ENCODE measurements at regions not wholly inside any gene's neighbourhood (a gene's known extent, or its start where the extent isn't known, plus 50 kb on each side); places are given as distances from the start of the nearest gene placed in this dataset.

GRCh38 chr18:52002600-52002999 is 337.4 kb upstream of the DCC start:
- no peaks in the 10 kb centered on the region for H3K4me1 Mint-ChIP-seq (ENCODE audit: low read depth, unreplicated experiment)
- DNase-seq, result no peak
- TF ChIP-seq, protein P1, sequence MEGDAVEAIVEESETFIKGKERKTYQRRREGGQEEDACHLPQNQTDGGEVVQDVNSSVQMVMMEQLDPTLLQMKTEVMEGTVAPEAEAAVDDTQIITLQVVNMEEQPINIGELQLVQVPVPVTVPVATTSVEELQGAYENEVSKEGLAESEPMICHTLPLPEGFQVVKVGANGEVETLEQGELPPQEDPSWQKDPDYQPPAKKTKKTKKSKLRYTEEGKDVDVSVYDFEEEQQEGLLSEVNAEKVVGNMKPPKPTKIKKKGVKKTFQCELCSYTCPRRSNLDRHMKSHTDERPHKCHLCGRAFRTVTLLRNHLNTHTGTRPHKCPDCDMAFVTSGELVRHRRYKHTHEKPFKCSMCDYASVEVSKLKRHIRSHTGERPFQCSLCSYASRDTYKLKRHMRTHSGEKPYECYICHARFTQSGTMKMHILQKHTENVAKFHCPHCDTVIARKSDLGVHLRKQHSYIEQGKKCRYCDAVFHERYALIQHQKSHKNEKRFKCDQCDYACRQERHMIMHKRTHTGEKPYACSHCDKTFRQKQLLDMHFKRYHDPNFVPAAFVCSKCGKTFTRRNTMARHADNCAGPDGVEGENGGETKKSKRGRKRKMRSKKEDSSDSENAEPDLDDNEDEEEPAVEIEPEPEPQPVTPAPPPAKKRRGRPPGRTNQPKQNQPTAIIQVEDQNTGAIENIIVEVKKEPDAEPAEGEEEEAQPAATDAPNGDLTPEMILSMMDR (IDR thresholded peaks at IDR 0.05; ENCODE audit: unreplicated experiment), result no peak
- H3K27me3 Mint-ChIP-seq (ENCODE audit: unreplicated experiment), result peaks cover 7% of the 10 kb centered on the region
- no peak overlapping the region for H3K4me3 Mint-ChIP-seq (ENCODE audit: low read depth, unreplicated experiment)
- intact Hi-C loops (cut with micrococcal nuclease; ENCODE audit: unreplicated experiment), result no loop called here
- H3K36me3 Mint-ChIP-seq (ENCODE audit: insufficient read depth, unreplicated experiment), result no peaks in the 10 kb centered on the region
- CTCF ChIA-PET, result interaction anchor here (0.6 kb wide), 1 partner anchor 12 kb away, joined by 4 read pairs; no protein-coding TSS in a partner anchor
- H3K9me3 Mint-ChIP-seq (ENCODE audit: low read depth, unreplicated experiment), result no peaks in the 10 kb centered on the region
- BruUV-seq (replicated peaks), result no TSS peak
- H3K27ac Mint-ChIP-seq (ENCODE audit: unreplicated experiment), result no peak overlapping the region

GRCh38 chr18:52007105-52007504 is 332.9 kb upstream of the DCC start:
- no TSS peak for BruUV-seq (replicated peaks)
- Mint-ChIP-seq H3K36me3 (ENCODE audit: insufficient read depth, unreplicated experiment) (no peaks in the 10 kb centered on the region), H3K27ac (ENCODE audit: unreplicated experiment) (no peak overlapping the region), H3K4me3 (ENCODE audit: low read depth, unreplicated experiment) (no peak overlapping the region), H3K27me3 (ENCODE audit: unreplicated experiment) (peaks cover 8% of the 10 kb centered on the region), H3K9me3 (ENCODE audit: low read depth, unreplicated experiment) (no peaks in the 10 kb centered on the region), H3K4me1 (ENCODE audit: low read depth, unreplicated experiment) (no peaks in the 10 kb centered on the region)
- TF ChIP-seq, protein P1 (IDR thresholded peaks at IDR 0.05; ENCODE audit: unreplicated experiment), result no peak
- intact Hi-C loops (cut with micrococcal nuclease; ENCODE audit: unreplicated experiment), result no loop called here
- no peak for DNase-seq
- CTCF ChIA-PET, result no interaction called here

DNA sequence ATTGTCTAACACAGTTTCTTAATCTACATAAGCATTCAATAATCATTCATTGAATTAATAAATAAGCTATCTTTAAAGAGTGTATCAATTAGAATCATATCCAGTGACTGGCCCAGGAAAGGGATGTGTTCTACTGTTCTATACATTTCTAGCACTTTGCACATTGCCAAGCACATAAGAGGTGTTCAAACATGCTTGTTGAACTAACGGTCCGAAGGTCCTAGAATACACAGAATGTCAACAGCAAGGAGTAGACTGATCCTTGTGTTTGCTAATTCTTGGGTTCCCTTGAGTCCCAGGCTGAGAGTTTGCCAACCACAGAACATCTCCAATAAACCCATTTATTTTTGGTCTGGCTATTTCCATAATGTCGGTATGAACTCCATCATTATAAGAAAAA is 331.7 kb upstream of the DCC start:
- Mint-ChIP-seq H3K27ac (ENCODE audit: unreplicated experiment) (no peak overlapping the region), H3K27me3 (ENCODE audit: unreplicated experiment) (peaks cover 8% of the 10 kb centered on the region), H3K4me1 (ENCODE audit: low read depth, unreplicated experiment) (no peaks in the 10 kb centered on the region), H3K9me3 (ENCODE audit: low read depth, unreplicated experiment) (no peaks in the 10 kb centered on the region), H3K36me3 (ENCODE audit: insufficient read depth, unreplicated experiment) (no peaks in the 10 kb centered on the region), H3K4me3 (ENCODE audit: low read depth, unreplicated experiment) (no peak overlapping the region)
- no peak for DNase-seq
- CTCF ChIA-PET, result interaction anchor here (1.0 kb wide), 1 partner anchor 9 kb away, joined by 7 read pairs; no protein-coding TSS in a partner anchor
- intact Hi-C loops (cut with micrococcal nuclease; ENCODE audit: unreplicated experiment), result no loop called here
- BruUV-seq (replicated peaks), result no TSS peak
- TF ChIP-seq, protein P1 (IDR thresholded peaks at IDR 0.05; ENCODE audit: unreplicated experiment), result no peak

- BruUV-seq (replicated peaks), result no TSS peak
- H3K9me3 Mint-ChIP-seq (ENCODE audit: low read depth, unreplicated experiment), result no peaks in the 10 kb centered on the region
- CTCF ChIA-PET, result no interaction called here
- peaks cover 8% of the 10 kb centered on the region for H3K27me3 Mint-ChIP-seq (ENCODE audit: unreplicated experiment)
- DNase-seq, result no peak
- H3K27ac Mint-ChIP-seq (ENCODE audit: unreplicated experiment), result no peak overlapping the region
- H3K4me1 Mint-ChIP-seq (ENCODE audit: low read depth, unreplicated experiment), result no peaks in the 10 kb centered on the region
- intact Hi-C loops (cut with micrococcal nuclease; ENCODE audit: unreplicated experiment), result no loop called here
- no peak overlapping the region for H3K4me3 Mint-ChIP-seq (ENCODE audit: low read depth, unreplicated experiment)
- TF ChIP-seq, protein P1 (IDR thresholded peaks at IDR 0.05; ENCODE audit: unreplicated experiment), result no peak
- no peaks in the 10 kb centered on the region for H3K36me3 Mint-ChIP-seq (ENCODE audit: insufficient read depth, unreplicated experiment)
Measured at GRCh38 chr18:52008736-52009135, 331.3 kb upstream of the DCC start.

Measured in Calu3 (cell line).